ENCODE measurements at regions not wholly inside any gene's neighbourhood (a gene's known extent, or its start where the extent isn't known, plus 50 kb on each side); places are given as distances from the start of the nearest gene placed in this dataset.

- peaks cover 5 to 66% (median 54%) of the 10 kb centered on the region in 8 donors for H3K9me3 ChIP-seq
- no peak for DNase-seq
- no peaks in the 10 kb centered on the region for H3K36me3 ChIP-seq
- H3K4me1 ChIP-seq = no peaks in the 10 kb centered on the region
- H3K27ac ChIP-seq = no peak overlapping the region
- no peak overlapping the region for H3K4me3 ChIP-seq
- TF ChIP-seq POLR2A (IDR thresholded peaks at IDR 0.05) (no peak), CTCF (IDR thresholded peaks at IDR 0.05 in 8 of 11, conservative IDR thresholded peaks at IDR 0.05 in 3 of 11) (no peak), POLR2AphosphoS5 (IDR thresholded peaks at IDR 0.05) (no peak)
- 63 to 91% (median 80%) methylated on average over 2 of the region's 2 CpGs for WGBS, 5 donors
- intact Hi-C loops (cut with DNase I; ENCODE audit: low total_unique reads) = no loop called here
- H3K27me3 ChIP-seq (replicated peaks in 1 of 7) = no peaks in the 10 kb centered on the region
These were observed 517.6 kb upstream of the SUCLG2 start for GRCh38 chr3:68172039-68172438.

- Histone ChIP-seq H3K27me3 (replicated peaks in 1 of 7) (no peaks in the 10 kb centered on the region), H3K4me1 (no peaks in the 10 kb centered on the region), H3K9me3 (no peaks in the 10 kb centered on the region), H3K4me3 (no peak overlapping the region), H3K27ac (no peak overlapping the region), H3K36me3 (no peaks in the 10 kb centered on the region)
- WGBS, 5 donors = 21 to 45% (median 34%) methylated on average over 1 of the region's 1 CpG
- intact Hi-C loops (cut with DNase I; ENCODE audit: low total_unique reads) = no loop called here
- no peak for TF ChIP-seq CTCF (IDR thresholded peaks at IDR 0.05 in 8 of 11, conservative IDR thresholded peaks at IDR 0.05 in 3 of 11)
- no peak for TF ChIP-seq POLR2AphosphoS5 (IDR thresholded peaks at IDR 0.05)
- no peak for TF ChIP-seq POLR2A (IDR thresholded peaks at IDR 0.05)
- DNase-seq = no peak
These were observed 509.6 kb upstream of the SUCLG2 start for GRCh38 chr3:68163968-68164367.

- Histone ChIP-seq H3K9me3 (no peaks in the 10 kb centered on the region), H3K27me3 (replicated peaks in 1 of 7) (no peaks in the 10 kb centered on the region), H3K4me1 (no peaks in the 10 kb centered on the region), H3K36me3 (no peaks in the 10 kb centered on the region), H3K27ac (no peak overlapping the region), H3K4me3 (no peak overlapping the region)
- no peak for DNase-seq
- intact Hi-C loops (cut with DNase I; ENCODE audit: low total_unique reads) = no loop called here
- TF ChIP-seq POLR2AphosphoS5 (IDR thresholded peaks at IDR 0.05) (no peak), CTCF (IDR thresholded peaks at IDR 0.05 in 8 of 11, conservative IDR thresholded peaks at IDR 0.05 in 3 of 11) (no peak), POLR2A (IDR thresholded peaks at IDR 0.05) (no peak)
- 61 to 73% (median 70%) methylated on average over 2 of the region's 2 CpGs for WGBS, 5 donors
These were observed 508.6 kb upstream of the SUCLG2 start for GRCh38 chr3:68163062-68163461.

GRCh38 chr3:68162644-68163043, 508.2 kb upstream of the SUCLG2 start:
- no peak overlapping the region for H3K4me3 ChIP-seq
- no peaks in the 10 kb centered on the region for H3K9me3 ChIP-seq
- no peak overlapping the region for H3K27ac ChIP-seq
- H3K36me3 ChIP-seq = no peaks in the 10 kb centered on the region
- TF ChIP-seq POLR2AphosphoS5 (IDR thresholded peaks at IDR 0.05) (no peak), CTCF (IDR thresholded peaks at IDR 0.05 in 8 of 11, conservative IDR thresholded peaks at IDR 0.05 in 3 of 11) (no peak), POLR2A (IDR thresholded peaks at IDR 0.05) (no peak)
- DNase-seq = no peak
- H3K4me1 ChIP-seq = no peaks in the 10 kb centered on the region
- intact Hi-C loops (cut with DNase I; ENCODE audit: low total_unique reads) = no loop called here
- H3K27me3 ChIP-seq (replicated peaks in 1 of 7) = no peaks in the 10 kb centered on the region
